Stomach (tissue), 8 donors: ENCODE measurements at regions not wholly inside any gene's neighbourhood (a gene's known extent, or its start where the extent isn't known, plus 50 kb on each side); places are given as distances from the start of the nearest gene placed in this dataset.

Experiments
- DNase-seq, 2 donors: peaks; one replicate each; pipeline versions ENCODE4 v3.0.0 to v3.0.0-alpha.2; 2013 to 2019
- H3K27ac ChIP-seq, 5 donors: fragments of 200-600 bp in 4 of 5; sonication (generic) in 4 of 5; one replicate each; pipeline ENCODE4 v1.5.1; 2013 to 2019; ENCODE audit warnings: mild to moderate bottlenecking in 1 of 5, moderate library complexity in 1 of 5
- H3K27me3 ChIP-seq, 3 donors: fragments of 200-600 bp; sonication (generic); one replicate each; pipeline ENCODE4 v1.5.1; 2017 to 2019; ENCODE audit warnings: mixed run types in 1 of 3
- H3K36me3 ChIP-seq, 4 donors: fragments of 200-600 bp; sonication (generic); 1 replicate in 3 of 4; 2 replicates in 1 of 4; pipeline ENCODE4 v1.5.1; 2016 to 2019
- H3K4me1 ChIP-seq, 4 donors: fragments of 200-600 bp; sonication (generic); one replicate each; pipeline ENCODE4 v1.5.1; 2016 to 2019
- H3K4me3 ChIP-seq, 4 donors: fragments of 200-600 bp; sonication (generic) in 3 of 4; one replicate each; pipeline ENCODE4 v1.5.1; 2016 to 2019; ENCODE audit warnings: mild to moderate bottlenecking in 1 of 4
- H3K9me3 ChIP-seq, 4 donors: fragments of 200-600 bp; sonication (generic); one replicate each; pipeline ENCODE4 v1.5.1; 2016 to 2019
- EP300 ChIP-seq: sonication (generic); formaldehyde crosslinking; IDR thresholded peaks from one replicate; pipeline ENCODE4 v1.6.1; 2017; ENCODE audit warnings: antibody characterized with exemption
- POLR2A ChIP-seq, 4 donors: fragments of 450-650 bp; IDR thresholded peaks; one replicate each; pipeline ENCODE4 v1.6.1; 2016; ENCODE audit warnings: antibody characterized with exemption in 4 of 4, control low read depth in 2 of 4, mild to moderate bottlenecking in 1 of 4, moderate library complexity in 1 of 4
- POLR2AphosphoS5 ChIP-seq, 3 donors: sonication (generic); formaldehyde crosslinking; IDR thresholded peaks; one replicate each; pipeline ENCODE4 v1.6.1; 2016; ENCODE audit warnings: antibody characterized with exemption in 3 of 3
- WGBS, 5 donors: extraction: QIAGEN DNeasy Blood & Tissue Kit in 3 of 5; methylation state at CpG; one replicate each; pipeline versions ENCODE4 v1.1.5 to v1.1.7; 2013 to 2018; 5-methylcytosine and 5-hydroxymethylcytosine counted together
- intact Hi-C: fragments of 100-400 bp; cut with DNase I; formaldehyde crosslinking; loops from one replicate; pipeline ENCODE4 v1.15.1; 2023; ENCODE audit warnings: low total_unique reads
- TF ChIP-seq, protein P1 (sequence below), 7 experiments: fragments of 450-650 bp in 4 of 7; fragments of 200-600 bp in 3 of 7; sonication (generic) in 3 of 7; IDR thresholded peaks; one replicate each; pipeline ENCODE4 v1.5.1; 2016 to 2019; ENCODE audit warnings: antibody characterized with exemption in 7 of 7, control low read depth in 2 of 7, mild to moderate bottlenecking in 1 of 7
- donor health status: healthy with polysubstance abuse.
- donor health status: Bipolar disorder and iron deficiency.
- donor health status: healthy.

DNA sequence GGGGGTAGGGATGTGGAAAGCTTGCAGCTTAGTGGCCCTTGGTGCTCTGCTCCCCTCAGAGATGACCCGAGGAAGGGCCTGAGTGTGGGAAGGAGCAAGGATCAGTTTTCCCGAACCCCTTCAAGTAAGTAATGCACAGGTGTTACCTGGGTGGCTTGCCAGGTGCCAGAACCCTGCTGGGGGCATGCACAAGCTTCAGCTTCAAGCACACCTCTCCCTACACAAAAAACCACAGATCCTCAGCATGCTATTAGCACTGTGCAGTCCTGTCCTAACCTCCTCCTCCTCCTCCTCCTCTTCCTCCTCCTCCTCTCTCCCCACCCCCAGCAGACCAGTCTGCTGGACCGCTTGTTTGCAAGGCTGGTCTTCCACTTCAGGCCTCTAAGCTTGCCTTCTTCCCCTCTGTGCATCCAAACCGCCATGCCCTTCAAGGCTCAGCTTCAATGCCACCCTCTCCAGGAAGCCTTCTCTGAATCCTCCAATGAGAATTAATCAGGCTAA is 114.8 kb downstream of the ACAA2 start:
- intact Hi-C loops = no loop called here
- Histone ChIP-seq H3K27me3 (no peaks in the 10 kb centered on the region), H3K4me1 (peaks cover 0 to 7% (median 2%) of the 10 kb centered on the region in 4 donors), H3K36me3 (no peaks in the 10 kb centered on the region), H3K9me3 (no peaks in the 10 kb centered on the region), H3K27ac (no peak overlapping the region), H3K4me3 (no peak overlapping the region)
- TF ChIP-seq EP300 = no peak
- TF ChIP-seq POLR2A (IDR thresholded peaks at IDR 0.05) = no peak
- no peak for TF ChIP-seq POLR2AphosphoS5 (IDR thresholded peaks at IDR 0.05)
- TF ChIP-seq, protein P1, sequence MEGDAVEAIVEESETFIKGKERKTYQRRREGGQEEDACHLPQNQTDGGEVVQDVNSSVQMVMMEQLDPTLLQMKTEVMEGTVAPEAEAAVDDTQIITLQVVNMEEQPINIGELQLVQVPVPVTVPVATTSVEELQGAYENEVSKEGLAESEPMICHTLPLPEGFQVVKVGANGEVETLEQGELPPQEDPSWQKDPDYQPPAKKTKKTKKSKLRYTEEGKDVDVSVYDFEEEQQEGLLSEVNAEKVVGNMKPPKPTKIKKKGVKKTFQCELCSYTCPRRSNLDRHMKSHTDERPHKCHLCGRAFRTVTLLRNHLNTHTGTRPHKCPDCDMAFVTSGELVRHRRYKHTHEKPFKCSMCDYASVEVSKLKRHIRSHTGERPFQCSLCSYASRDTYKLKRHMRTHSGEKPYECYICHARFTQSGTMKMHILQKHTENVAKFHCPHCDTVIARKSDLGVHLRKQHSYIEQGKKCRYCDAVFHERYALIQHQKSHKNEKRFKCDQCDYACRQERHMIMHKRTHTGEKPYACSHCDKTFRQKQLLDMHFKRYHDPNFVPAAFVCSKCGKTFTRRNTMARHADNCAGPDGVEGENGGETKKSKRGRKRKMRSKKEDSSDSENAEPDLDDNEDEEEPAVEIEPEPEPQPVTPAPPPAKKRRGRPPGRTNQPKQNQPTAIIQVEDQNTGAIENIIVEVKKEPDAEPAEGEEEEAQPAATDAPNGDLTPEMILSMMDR (IDR thresholded peaks at IDR 0.05) = no peak
- 85 to 92% (median 86%) methylated on average over 4 of the region's 4 CpGs for WGBS, 5 donors
- DNase-seq = no peak

DNA sequence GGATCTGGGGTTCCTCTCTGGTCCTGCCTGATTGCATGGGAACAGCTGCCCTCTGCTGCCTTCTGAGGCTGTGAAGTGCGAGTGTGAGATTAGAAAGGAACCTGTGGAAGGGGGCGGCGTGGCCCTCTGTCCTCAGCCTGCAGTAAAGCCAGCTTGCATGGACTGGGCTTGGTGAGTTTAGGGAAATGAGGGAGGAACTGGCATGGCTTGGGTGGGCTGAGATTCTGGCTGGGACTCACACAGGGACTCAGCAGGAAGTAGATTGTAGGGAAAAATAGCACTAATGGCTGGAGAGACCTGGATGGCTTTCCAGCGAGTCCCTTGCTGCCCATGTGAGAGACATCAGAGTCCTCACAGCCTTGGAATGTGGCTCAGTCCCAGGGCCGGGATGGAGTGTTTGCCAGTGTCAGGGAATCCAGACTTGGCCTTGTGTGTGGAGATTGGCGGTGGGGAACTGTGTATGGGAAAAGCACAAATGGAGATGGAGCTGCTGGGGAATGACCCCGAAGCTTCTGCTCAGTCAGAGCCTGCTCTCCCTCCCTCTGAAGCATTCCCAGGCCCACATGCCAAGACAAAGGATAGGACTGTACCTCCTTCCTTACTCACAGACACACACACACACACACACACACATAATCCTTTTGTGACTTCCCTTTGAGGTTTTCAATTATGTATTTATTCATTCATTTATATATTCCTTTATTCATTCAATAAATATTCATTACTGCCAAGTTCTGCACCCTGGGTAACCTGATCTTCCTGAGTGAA is 115.4 kb downstream of the ACAA2 start:
- 43 to 63% (median 60%) methylated on average over 7 of the region's 7 CpGs for WGBS, 5 donors
- H3K9me3 ChIP-seq = no peaks in the 10 kb centered on the region
- H3K4me3 ChIP-seq = no peak overlapping the region
- no peak overlapping the region for H3K27ac ChIP-seq
- H3K27me3 ChIP-seq = no peaks in the 10 kb centered on the region
- intact Hi-C loops = no loop called here
- H3K4me1 ChIP-seq = peaks cover 0 to 7% (median 2%) of the 10 kb centered on the region in 4 donors
- H3K36me3 ChIP-seq = no peaks in the 10 kb centered on the region
- TF ChIP-seq POLR2A (IDR thresholded peaks at IDR 0.05) = no peak
- no peak for TF ChIP-seq EP300
- TF ChIP-seq POLR2AphosphoS5 (IDR thresholded peaks at IDR 0.05) = no peak
- TF ChIP-seq, protein P1 (IDR thresholded peaks at IDR 0.05) = no peak
- peak in 1 of 2 donors; percentile 50 for DNase-seq

DNA sequence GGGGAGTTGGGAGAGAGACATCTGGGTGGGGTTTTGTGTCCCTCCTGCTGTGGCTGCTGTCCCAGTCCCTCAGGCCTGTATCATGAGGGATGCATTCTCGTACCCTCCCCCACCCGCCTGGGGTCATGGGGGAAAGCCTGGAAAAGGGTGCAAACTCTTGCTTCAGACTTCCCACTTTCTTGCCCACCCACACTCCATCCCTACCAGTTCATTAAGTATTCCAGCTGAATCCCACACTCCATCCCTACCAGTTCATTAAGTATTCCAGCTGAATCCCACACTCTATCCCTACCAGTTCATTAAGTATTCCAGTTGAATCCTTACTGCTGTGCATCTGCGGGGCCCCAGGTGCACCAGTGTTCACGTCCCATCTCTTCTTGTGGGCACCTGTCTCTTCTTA is 116.3 kb downstream of the ACAA2 start:
- Histone ChIP-seq H3K36me3 (no peaks in the 10 kb centered on the region), H3K4me3 (no peak overlapping the region), H3K4me1 (peaks cover 0 to 7% (median 2%) of the 10 kb centered on the region in 4 donors), H3K27ac (no peak overlapping the region), H3K27me3 (no peaks in the 10 kb centered on the region), H3K9me3 (no peaks in the 10 kb centered on the region)
- intact Hi-C loops = no loop called here
- WGBS, 5 donors = 82 to 92% (median 85%) methylated on average over 4 of the region's 4 CpGs
- TF ChIP-seq EP300 = no peak
- no peak for TF ChIP-seq POLR2AphosphoS5 (IDR thresholded peaks at IDR 0.05)
- TF ChIP-seq, protein P1 (IDR thresholded peaks at IDR 0.05) = no peak
- no peak for TF ChIP-seq POLR2A (IDR thresholded peaks at IDR 0.05)
- DNase-seq = no peak

DNA sequence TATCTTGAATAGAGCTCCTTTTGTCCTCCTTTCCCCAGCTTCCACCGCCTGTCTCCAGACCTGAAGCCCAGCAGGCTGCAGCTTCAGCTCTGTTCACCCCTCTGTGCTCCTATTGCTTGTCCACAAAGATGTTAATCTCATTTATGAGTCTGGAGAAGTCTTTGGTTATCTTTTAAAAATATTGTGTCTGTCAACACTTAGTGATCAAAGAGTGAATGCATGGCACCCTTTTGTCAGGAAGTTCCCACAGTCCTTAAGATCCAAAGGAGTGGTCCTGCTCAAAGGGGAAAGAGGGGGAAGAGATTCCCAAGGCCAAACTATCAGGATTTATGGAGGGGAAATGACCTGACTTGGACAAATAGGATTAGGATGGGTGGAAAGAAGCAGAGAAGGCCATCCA is 118.9 kb downstream of the ACAA2 start:
- 83 to 96% (median 95%) methylated on average over 1 of the region's 1 CpG for WGBS, 5 donors
- TF ChIP-seq POLR2A (IDR thresholded peaks at IDR 0.05) = no peak
- TF ChIP-seq, protein P1 (IDR thresholded peaks at IDR 0.05) = no peak
- no peak for TF ChIP-seq POLR2AphosphoS5 (IDR thresholded peaks at IDR 0.05)
- no peak for TF ChIP-seq EP300
- Histone ChIP-seq H3K4me3 (no peak overlapping the region), H3K9me3 (no peaks in the 10 kb centered on the region), H3K27ac (no peak overlapping the region), H3K36me3 (no peaks in the 10 kb centered on the region), H3K27me3 (no peaks in the 10 kb centered on the region), H3K4me1 (peaks cover 0 to 10% (median 5%) of the 10 kb centered on the region in 4 donors)
- no peak for DNase-seq
- intact Hi-C loops = no loop called here
